GM18867 (cell line): ENCODE measurements at regions not wholly inside any gene's neighbourhood (a gene's known extent, or its start where the extent isn't known, plus 50 kb on each side); places are given as distances from the start of the nearest gene placed in this dataset.

Experiments
- ATAC-seq: cut with Tn5 transposase; IDR thresholded peaks from one replicate; pipeline ENCODE4 v1.9.1; 2021; ENCODE audit warnings: mild to moderate bottlenecking, moderate library complexity; ENCODE audit not compliant: unreplicated experiment

DNA sequence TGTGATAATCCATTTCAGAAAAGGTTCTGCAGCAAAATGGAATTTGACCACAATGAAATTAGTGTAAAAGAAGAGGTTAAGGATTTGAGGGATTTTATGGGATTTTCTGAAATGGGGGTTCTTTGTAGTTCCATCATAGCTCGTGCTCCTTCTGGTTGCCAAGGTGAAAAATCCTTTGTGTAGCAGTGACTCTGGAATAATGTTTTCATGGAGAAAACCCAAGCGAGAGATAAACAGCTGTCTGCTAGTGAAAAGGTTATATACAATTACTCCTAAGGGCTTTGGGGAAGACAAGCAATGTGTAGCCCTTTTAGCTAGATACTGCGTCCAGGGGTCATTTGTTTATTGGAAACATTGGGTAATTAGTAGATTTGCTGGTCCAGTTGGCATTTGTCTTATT is 453.2 kb upstream of the DEPDC1 start:
- ATAC-seq: no peak

- ATAC-seq: no peak
Observed at GRCh38 chr1:68953311-68953710, 456.4 kb upstream of the DEPDC1 start.

- no peak for ATAC-seq
Observed at GRCh38 chr1:68954841-68955240, 458.0 kb upstream of the DEPDC1 start.

GRCh38 chr1:68955424-68955823 is 458.5 kb upstream of the DEPDC1 start:
- no peak for ATAC-seq

GRCh38 chr1:68958958-68959357 is 462.1 kb upstream of the DEPDC1 start:
- no peak for ATAC-seq

- ATAC-seq: no peak
Observed at GRCh38 chr1:68959461-68960030, 462.7 kb upstream of the DEPDC1 start.

DNA sequence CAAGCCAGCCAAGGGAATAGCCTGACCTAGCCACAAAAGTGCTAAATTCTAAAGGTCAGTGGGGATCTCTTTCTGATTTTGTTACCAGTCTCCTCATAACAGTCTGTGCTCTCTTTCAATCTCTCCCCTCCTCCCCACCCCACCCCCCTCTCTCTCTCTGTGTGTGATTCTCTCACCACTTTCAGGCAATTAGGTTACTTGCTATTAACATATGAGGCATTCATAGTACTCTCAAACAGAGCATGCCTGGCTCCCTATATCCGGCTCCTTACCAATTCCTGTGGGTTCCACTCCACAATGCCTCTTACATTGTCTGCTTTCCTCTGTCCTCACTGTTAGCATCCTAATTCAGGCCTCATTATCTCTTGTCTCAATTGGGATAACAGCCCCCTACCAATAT is 464.3 kb upstream of the DEPDC1 start:
- no peak for ATAC-seq

GRCh38 chr1:68963353-68963752 is 466.5 kb upstream of the DEPDC1 start:
- no peak for ATAC-seq

DNA sequence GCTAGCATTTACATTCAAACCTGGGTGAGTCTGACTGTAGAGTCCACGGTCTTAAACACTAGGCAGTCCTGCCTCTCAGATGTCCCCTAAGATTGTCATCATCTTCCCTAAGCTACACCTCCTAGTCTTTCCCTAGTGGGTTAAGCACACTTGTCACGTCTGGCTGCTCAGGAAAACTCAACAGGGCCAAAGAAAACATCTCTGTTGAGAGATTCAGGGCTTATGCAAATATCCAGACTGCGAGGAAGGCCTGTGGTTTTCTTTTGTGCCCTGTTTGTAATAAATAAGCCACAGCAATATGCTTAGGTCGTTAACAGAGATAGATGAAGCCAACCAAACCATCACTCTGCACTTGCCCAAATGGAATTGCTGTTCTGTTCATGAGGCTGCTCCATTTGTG is 472.6 kb upstream of the DEPDC1 start:
- peak; percentile 86 for ATAC-seq

DNA sequence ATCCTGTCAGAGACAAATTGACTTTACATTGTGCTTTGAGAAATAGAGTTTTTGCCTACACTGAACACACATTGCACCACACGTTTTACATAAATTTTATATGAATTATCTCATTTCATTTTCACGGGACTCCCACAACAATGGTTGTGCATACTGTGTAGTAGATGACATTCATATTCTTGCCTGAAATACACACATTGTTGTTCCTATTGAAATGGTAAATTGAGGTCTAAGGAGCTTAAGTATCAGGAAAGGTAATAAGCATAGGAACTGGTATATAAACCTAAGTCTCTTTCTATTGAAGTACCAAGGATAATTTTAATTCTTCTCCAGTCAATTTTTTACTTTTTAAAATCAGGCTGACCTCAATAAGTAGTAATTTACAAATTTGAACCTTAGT is 473.7 kb upstream of the DEPDC1 start:
- no peak for ATAC-seq

GRCh38 chr1:68973459-68974244 is 476.8 kb upstream of the DEPDC1 start:
- no peak for ATAC-seq

DNA sequence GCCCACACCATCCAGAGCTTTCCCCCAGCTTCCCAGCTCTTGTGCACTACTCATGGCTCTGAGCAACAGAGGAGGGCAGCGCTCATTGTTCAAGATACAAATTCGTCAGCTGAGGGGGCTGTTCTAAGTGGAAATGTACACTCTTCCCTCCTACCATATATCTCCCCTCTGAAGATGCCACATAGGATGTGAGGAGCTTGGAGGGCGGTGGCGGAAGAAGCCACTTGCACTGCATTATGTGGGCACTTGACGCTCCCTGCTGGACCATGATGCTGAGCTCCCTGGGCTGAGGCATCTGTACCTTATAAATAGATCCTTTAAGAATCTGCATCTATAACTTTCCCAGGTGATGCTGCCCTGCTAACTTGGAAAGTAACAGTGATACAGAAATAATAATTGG is 477.6 kb upstream of the DEPDC1 start:
- ATAC-seq: no peak

GRCh38 chr1:68975212-68975933 is 478.5 kb upstream of the DEPDC1 start:
- no peak for ATAC-seq

- no peak for ATAC-seq
Observed at GRCh38 chr1:68976916-68977610, 480.2 kb upstream of the DEPDC1 start.

DNA sequence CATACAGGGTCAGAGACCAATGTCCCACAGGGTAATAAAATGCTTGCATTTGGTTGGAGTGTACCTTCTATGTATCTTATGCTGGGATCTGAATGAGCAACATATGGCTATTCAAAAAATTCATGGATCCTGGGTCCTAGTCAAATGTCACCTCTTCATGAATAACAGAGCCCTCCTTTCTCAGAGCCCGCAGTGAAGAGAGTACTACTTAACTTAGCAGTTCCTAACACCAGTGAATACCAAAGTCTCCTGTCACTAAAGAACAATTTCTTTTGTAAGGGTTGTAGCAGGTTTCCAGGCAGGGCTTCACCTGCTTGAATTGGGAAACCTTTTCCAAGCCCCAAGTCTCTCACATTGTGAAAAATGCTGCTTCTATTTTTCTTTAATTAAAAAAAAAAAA is 483.0 kb upstream of the DEPDC1 start:
- ATAC-seq: no peak

- no peak for ATAC-seq
Observed at GRCh38 chr1:68984289-68984688, 487.4 kb upstream of the DEPDC1 start.

DNA sequence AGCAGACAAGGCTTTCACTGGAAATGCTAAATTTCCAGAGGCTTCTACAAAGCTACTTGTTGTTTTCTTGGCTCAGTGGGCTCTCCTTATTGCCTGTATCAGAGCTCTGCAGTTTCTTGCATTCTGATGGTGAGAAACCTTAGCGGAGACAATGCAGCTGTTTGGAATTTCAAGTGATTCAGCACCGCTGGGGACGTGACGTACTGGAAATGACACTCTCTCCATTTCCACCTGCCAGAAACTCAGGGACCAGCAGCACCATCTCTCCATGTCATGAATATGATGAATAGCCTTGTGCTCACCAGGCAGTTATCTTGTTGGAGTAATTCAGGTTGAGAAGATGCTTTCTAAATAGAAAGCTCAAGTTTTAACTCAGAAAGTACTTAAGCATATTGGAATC is 497.2 kb upstream of the DEPDC1 start:
- ATAC-seq: no peak

GRCh38 chr1:69016468-69016867 is 519.6 kb upstream of the DEPDC1 start:
- no peak for ATAC-seq

GRCh38 chr1:69029649-69030048 is 532.8 kb upstream of the DEPDC1 start:
- ATAC-seq: no peak

GRCh38 chr1:69038379-69038778 is 529.3 kb upstream of the LRRC7 start:
- ATAC-seq: no peak

DNA sequence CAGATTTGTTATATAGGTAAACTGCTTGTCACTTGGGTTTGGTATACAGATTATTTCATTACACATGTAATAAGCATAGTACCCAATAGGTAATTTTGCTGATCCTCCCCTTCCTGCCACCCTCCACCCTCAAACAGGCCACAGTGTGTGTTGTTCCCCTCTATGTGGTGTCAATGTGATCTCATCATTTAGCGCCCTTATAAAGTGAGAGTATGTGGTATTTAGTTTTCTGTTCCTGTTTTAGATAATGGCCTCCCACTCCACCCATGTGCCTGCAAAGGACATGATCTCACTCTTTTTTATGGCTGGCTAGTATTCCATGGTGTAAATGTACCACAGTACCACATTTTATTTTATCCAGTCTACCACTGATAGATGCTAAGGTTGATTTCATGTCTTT is 522.1 kb upstream of the LRRC7 start:
- no peak for ATAC-seq

- peak; percentile 58 for ATAC-seq
Observed at GRCh38 chr1:69055194-69055593, 512.5 kb upstream of the LRRC7 start.
